NCI-H1092 (cell line): ENCODE measurements at regions not wholly inside any gene's neighbourhood (a gene's known extent, or its start where the extent isn't known, plus 50 kb on each side); places are given as distances from the start of the nearest gene placed in this dataset.
"Not testable (repeated sequence)": the region's sequence is repeated elsewhere in the genome, so short reads cannot be mapped to it uniquely, and the experiment has no call there.

ENCODE experiments used
- DNase-seq: peaks from one replicate; lab custom pipeline; 2025; lab: John Stamatoyannopoulos, UW

- no peak for DNase-seq
Observed at GRCh38 chr11:106152013-106152412, 74.6 kb downstream of the AASDHPPT start.

GRCh38 chr11:106152824-106153223, 75.4 kb downstream of the AASDHPPT start:
- DNase-seq = no peak

- peak; percentile 3 for DNase-seq
Observed at GRCh38 chr11:106156290-106156937, 79.0 kb downstream of the AASDHPPT start.

DNA sequence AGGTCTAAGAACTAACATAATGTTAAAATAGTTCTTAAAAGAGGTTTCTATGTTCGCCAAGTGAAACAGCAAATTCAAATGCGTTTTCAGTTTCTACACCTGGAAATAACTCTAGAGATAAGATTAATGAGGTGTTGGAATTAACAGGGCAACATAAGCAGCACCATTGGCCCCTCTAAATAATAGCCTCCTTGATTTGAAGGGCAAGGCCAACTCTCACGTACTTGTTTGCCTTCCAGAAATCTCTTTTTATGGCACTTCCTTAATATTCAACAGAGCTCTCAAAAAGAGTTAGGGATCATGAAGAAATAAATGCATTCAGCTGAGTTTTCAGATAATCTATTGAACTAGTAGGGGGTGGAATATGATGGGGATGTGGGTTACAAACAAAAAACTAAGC, 80.9 kb downstream of the AASDHPPT start:
- no peak for DNase-seq

DNA sequence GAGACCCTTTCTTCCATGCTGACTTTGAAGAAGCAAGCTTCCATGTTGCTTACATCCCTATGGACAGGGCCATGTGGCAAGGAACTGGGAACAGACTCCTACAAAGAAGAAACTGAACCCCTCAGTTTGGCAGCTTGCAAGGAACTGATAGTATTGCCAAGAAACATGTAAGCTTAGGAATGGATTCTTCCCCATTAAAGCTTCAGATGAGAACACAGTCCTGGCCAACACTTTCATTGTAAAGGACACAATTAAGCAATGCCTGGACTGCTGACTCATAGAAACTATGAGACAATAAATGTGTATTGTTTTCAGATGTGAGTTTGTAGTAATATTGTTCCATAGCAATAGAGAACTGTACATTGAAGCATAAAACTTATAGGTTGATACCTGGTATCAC, 82.4 kb downstream of the AASDHPPT start:
- no peak for DNase-seq

- DNase-seq = no peak
Observed at GRCh38 chr11:106160494-106160893, 83.0 kb downstream of the AASDHPPT start.

- DNase-seq = no peak
Observed at GRCh38 chr11:106161775-106162634, 84.5 kb downstream of the AASDHPPT start.

- DNase-seq = no peak
Observed at GRCh38 chr11:106167085-106167484, 89.6 kb downstream of the AASDHPPT start.

- DNase-seq = no peak
Observed at GRCh38 chr11:106172386-106172991, 95.0 kb downstream of the AASDHPPT start.

GRCh38 chr11:106173291-106173690, 95.8 kb downstream of the AASDHPPT start:
- no peak for DNase-seq

- DNase-seq = not testable (repeated sequence)
Observed at GRCh38 chr11:106174003-106174402, 96.5 kb downstream of the AASDHPPT start.

- no peak for DNase-seq
Observed at GRCh38 chr11:106176817-106177216, 99.4 kb downstream of the AASDHPPT start.

- DNase-seq = no peak
Observed at GRCh38 chr11:106177311-106177710, 99.8 kb downstream of the AASDHPPT start.

DNA sequence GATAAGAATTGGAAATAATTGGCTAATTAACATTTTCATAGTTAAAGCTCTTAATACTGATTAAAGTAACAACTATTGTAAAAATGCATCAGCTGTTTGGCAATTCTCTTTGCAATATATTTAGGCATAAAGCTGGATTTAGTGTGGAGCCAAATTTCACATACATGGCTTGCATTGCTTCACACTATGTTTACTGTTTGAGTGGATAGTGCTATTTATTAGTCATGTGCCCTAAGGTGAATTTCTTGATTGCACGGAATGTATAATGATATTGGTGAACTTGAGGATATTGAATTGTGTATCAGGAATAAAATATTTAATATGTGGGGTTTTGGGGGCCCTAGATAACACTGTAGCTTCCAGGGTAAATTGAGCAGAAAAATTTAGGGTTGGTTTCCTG, 100.9 kb downstream of the AASDHPPT start:
- no peak for DNase-seq

GRCh38 chr11:106179048-106179447, 101.6 kb downstream of the AASDHPPT start:
- DNase-seq = no peak

GRCh38 chr11:106186630-106187029, 109.2 kb downstream of the AASDHPPT start:
- no peak for DNase-seq

DNA sequence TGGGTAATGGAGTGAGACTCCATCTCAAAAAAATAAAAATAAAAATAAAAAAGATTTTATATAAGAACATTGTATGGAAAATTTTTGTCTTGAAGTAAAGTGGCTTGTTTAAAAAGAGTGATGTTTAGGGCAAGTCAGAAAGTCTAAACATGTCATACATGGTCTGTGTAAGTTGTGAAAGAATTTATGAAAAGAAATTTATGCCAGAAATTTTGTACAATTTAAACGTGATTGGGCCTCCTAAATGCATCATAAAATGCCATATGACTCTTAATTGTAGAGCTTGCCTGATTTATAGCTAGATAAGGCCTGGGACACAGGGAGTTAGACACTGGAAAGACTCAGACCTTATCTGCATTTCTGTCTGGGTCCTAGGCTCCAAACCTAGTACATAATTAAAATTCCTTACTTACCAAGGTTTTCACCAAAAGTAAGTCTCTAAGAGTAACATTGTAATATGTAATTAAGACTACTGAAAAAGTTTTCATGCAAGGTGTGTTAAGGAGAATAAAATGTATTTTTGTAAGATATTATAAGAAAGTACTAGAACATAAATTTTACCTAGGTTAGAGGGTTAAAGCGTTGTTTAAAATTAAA, 110.5 kb downstream of the AASDHPPT start:
- DNase-seq = no peak

GRCh38 chr11:106193956-106194355, 116.5 kb downstream of the AASDHPPT start:
- DNase-seq = no peak

GRCh38 chr11:106197438-106197837, 120.0 kb downstream of the AASDHPPT start:
- DNase-seq = no peak

DNA sequence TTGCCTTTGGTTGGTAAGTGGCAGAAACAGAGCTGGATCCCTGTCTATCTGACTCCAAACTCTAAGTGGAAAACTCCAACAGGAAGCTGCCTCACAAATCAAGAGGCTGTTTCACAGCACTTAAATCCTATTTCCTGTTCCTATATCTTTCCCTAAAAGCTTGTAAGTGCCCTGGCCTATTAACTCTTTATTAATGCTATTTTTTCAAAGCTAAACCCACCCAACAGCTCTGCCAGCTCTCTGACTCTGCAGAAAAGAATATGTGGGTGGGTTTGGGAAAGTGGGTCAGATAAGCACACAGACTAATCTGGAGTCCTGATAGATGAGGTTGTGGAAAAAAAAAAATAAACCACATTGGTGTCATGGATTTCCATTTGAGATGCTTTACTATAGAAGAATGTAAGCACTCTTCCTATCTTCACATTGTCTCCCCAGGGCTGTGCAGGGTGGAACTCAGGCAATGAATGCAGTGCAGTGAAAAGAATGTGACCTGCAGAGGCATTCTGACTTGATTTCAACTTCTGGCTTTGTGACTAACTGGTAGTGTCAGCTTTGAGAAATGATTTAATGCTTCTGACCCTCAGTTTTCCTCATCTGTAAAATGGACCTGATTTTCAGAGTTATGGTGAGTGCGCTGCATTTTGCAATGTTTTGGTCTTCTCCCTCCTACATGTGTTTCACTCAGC, 125.6 kb downstream of the AASDHPPT start:
- no peak for DNase-seq

- DNase-seq = no peak
Observed at GRCh38 chr11:106208760-106209159, 131.3 kb downstream of the AASDHPPT start.

GRCh38 chr11:106212081-106212480, 134.6 kb downstream of the AASDHPPT start:
- no peak for DNase-seq
